H54 (cell line): ENCODE measurements at regions not wholly inside any gene's neighbourhood (a gene's known extent, or its start where the extent isn't known, plus 50 kb on each side); places are given as distances from the start of the nearest gene placed in this dataset.
"Not testable (repeated sequence)": the region's sequence is repeated elsewhere in the genome, so short reads cannot be mapped to it uniquely, and the experiment has no call there.

Experiments
- DNase-seq: peaks from one replicate; pipeline ENCODE4 v3.0.0; 2011; ENCODE audit warnings: low spot score, mixed read lengths; ENCODE audit not compliant: insufficient read length
- FAIRE-seq: peaks from 3 replicates; lab custom pipeline; 2011; peaks lifted over from hg19 to GRCh38; lab: Jason Lieb, UNC
- POLR2A ChIP-seq: IDR thresholded peaks from 2 replicates; pipeline ENCODE4 v1.6.1; 2011; ENCODE audit warnings: low read depth, mild to moderate bottlenecking, low read length

- no peak for FAIRE-seq
- no peak for DNase-seq
- no peak for TF ChIP-seq POLR2A
These were observed 120.1 kb upstream of the RIMS1 start for GRCh38 chr6:71766146-71766760.

- TF ChIP-seq POLR2A: no peak
- FAIRE-seq (no peak), DNase-seq (no peak)
These were observed 119.6 kb upstream of the RIMS1 start for GRCh38 chr6:71766796-71767195.

- no peak for FAIRE-seq
- TF ChIP-seq POLR2A: no peak
- no peak for DNase-seq
These were observed 118.0 kb upstream of the RIMS1 start for GRCh38 chr6:71768356-71768755.

DNA sequence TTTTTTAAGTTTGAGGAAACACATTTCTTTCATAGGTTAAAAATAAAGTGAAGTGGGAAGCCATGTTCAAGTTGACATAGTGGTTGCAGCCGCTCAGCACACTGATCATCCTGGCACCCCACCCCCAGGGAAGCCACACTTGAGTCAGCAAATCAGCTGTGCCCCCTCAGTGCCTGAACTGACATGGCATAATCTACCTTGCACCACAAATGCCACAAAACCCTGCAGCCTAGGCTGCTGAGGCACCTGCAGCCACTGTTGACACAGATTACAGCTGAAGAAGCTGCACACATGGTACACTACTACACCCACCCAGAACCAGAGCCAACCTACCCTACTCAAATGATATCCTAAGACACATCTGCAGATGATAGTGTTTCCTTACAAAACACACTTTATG lies 77.5 kb upstream of the RIMS1 start:
- no peak for DNase-seq
- TF ChIP-seq POLR2A: no peak
- no peak for FAIRE-seq

DNA sequence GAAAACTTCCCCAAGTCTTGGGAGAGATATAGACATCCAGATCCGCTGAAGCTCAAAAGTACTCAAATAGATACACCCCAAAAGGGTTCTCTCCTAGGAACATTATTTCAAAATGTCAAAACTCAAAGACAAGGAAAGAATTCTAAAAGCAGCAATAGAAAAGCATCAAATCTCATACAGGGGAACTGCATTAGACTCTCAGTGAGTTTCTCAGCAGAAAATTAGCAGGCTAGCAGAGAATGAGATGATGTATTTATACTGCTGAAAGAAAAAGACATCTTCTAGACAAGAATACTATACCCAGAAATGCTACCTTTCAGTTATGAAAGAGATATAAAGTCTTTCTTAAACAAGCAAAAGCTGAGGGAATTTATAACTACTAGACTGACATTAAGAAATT lies 75.5 kb upstream of the RIMS1 start:
- TF ChIP-seq POLR2A: no peak
- no peak for DNase-seq
- FAIRE-seq: no peak

- FAIRE-seq (no peak), DNase-seq (no peak)
These were observed 63.7 kb upstream of the RIMS1 start for GRCh38 chr6:71822625-71823024.

GRCh38 chr6:71832110-71832764 lies 54.1 kb upstream of the RIMS1 start:
- FAIRE-seq, DNase-seq: not testable (repeated sequence)

More at GRCh38 chr6:71822625-71823024, 63.7 kb upstream of the RIMS1 start:
- TF ChIP-seq POLR2A: no peak
